ENCODE measurements at regions not wholly inside any gene's neighbourhood (a gene's known extent, or its start where the extent isn't known, plus 50 kb on each side); places are given as distances from the start of the nearest gene placed in this dataset.

DNA sequence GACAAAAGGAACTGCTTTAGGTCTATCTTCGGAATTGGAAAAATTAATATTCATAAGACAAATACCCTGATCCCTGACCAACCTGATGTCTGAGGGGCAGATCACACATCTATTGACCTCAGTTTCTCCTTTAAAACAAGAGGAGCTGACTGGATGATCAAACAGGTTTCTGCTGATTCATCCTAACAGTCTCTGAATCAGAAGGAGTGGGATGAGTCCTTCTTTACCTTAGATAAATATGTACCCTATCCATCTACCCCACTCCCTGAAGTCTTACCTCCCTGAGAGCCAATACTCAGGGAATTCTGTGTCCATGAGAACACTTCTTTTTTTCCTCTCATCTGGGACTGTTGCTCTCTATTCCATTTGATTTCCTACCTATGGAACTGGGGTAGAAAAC, 80.3 kb upstream of the CRHR1 start:
- TF ChIP-seq, protein P1, sequence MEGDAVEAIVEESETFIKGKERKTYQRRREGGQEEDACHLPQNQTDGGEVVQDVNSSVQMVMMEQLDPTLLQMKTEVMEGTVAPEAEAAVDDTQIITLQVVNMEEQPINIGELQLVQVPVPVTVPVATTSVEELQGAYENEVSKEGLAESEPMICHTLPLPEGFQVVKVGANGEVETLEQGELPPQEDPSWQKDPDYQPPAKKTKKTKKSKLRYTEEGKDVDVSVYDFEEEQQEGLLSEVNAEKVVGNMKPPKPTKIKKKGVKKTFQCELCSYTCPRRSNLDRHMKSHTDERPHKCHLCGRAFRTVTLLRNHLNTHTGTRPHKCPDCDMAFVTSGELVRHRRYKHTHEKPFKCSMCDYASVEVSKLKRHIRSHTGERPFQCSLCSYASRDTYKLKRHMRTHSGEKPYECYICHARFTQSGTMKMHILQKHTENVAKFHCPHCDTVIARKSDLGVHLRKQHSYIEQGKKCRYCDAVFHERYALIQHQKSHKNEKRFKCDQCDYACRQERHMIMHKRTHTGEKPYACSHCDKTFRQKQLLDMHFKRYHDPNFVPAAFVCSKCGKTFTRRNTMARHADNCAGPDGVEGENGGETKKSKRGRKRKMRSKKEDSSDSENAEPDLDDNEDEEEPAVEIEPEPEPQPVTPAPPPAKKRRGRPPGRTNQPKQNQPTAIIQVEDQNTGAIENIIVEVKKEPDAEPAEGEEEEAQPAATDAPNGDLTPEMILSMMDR (IDR thresholded peaks at IDR 0.05): no peak
- no peak for TF ChIP-seq POLR2AphosphoS5 (IDR thresholded peaks at IDR 0.05; ENCODE audit: insufficient read depth in 1 of 2, low read depth in 1 of 2)

Measured in vagina (tissue), 2 donors.